ENCODE measurements at regions not wholly inside any gene's neighbourhood (a gene's known extent, or its start where the extent isn't known, plus 50 kb on each side); places are given as distances from the start of the nearest gene placed in this dataset.
"Not testable (repeated sequence)": the region's sequence is repeated elsewhere in the genome, so short reads cannot be mapped to it uniquely, and the experiment has no call there.

DNA sequence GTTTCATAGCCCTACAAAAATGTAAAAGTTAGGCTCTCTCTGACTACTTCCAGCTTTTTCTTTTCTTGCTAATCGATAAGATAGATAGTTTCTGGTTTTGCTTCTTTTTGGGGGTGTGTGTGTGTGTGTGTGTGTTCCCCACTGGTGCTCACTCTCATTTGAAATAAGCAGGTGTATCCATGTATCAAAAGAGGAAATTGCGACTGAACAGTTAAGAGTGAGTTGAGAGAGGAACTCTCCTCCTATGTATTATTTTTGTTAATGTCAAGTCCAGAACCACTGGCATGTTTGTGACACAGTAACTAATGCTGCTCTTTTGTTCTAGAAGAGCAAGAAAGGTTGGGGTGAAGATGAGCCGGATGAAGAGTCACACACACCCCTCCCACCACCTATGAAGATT lies 96.7 kb upstream of the UMPS start:
- DNase-seq = no peak

DNA sequence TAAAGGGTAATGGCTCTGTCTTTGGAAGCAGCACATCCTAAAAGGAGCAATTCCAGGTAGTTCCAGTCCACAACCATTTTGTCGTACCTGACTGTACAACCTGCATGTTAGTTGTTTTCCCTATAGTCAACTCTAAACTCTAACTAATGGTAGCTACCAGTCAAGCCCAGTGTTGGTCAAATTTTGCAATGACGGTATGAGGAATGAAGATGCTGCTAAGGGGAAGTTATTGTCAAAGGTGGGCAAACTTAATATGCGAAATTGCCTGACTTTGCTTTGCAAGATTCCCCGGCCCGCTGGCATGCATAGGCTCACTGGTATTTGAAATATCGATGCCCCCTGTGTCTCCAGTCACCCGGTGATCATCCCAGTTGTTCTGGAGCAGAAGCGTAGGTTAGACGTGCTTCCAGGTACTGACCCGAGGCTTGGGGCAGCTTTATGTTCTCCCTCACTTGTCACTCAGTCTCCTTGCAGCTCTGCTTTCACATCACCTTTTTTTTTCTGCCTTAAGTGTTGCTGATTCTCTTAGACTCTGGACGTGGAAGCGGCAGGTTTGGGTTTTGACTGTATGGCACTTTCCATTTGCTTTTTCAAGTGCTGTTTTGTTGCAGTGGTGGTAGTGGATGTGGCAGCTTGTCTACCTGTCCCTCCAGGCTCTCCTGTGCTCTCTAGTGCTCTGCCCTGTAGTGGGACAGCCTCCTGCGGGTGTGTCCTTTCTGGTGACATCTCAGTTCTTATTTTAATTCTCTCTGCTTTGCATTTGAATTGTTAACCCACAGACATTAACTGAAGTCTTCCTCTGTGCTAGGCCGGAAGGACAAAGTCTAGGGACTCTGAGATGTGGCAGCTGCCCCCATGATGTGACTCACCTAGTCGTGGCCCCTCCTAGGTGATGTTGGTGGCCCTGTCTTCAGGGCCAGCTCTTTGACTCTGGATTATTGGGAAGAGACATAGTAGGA lies 95.8 kb upstream of the UMPS start:
- DNase-seq = no peak

DNA sequence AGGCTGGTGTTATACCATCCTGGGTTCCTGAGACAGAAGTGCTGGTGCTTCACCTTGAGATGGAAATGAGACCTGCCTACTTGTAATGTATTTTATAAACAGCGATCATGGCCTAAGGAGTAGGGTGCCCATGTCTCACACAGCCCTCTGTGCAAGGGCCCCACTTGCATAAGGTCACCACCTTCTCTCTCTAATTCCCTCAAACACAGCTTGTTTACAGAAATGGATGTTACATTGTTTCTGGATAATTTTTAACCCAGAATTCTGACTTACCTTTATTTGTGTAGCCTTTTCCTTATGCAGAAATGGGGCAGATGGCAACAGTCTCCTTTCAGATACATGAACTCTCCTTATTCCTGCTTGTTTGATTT lies 95.1 kb upstream of the UMPS start:
- DNase-seq = no peak

DNA sequence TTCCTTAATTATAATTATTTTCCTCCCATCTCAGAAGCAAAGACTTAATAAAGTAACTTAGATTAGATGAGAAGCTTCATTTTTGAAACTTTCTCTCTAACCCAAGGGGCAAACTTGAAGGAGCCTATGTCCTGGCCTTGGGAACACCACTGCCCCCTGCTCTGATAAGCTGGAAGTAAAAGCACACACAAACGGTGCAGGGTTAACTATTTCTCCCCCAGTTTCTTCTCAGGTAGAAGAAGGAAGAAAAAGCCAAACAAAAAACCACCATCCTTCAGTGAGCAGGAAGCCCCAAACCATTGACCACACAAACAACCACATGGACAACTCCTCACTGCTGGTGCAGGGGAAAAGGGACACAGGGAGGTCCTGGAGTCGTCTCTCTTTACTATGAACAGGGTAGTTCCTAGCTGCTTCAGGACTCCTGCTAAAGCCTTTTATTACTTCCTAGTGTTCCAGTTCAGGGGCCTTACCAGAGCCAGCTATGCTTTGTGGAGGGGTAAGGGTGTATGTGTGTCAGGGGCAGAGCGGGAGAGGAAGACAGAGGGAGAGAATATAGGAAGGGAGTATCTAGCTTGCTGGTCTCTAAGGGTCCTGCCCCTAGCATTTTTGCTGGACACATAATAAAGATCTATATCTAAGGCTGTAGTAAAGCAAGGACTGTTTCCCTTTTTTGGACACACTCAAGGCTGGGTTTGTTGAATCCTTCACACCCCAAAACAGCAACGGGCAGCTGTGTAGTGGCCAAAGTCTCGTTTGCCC lies 94.0 kb upstream of the UMPS start:
- DNase-seq = no peak

DNA sequence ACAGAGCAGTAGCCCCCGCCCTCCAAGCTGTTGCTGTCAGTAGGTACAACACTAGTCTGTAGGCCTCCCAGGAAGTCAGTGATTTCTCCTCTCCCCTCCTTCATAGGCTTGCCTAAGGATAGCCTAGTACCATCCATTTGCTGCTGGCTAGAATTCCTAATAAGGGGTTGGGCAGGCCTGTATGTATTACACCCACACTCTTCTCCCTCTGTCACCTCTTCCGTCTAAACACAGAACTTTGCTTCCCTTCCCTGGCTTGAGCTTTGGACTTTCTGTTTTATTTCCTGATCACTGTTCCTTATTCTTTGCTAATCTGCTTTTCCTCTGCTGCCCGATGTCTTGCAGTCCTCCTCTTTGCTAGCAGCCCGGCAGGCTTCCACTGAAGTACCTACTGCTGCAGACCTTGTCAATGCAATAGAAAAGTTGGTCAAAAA lies 93.4 kb upstream of the UMPS start:
- DNase-seq = no peak

DNA sequence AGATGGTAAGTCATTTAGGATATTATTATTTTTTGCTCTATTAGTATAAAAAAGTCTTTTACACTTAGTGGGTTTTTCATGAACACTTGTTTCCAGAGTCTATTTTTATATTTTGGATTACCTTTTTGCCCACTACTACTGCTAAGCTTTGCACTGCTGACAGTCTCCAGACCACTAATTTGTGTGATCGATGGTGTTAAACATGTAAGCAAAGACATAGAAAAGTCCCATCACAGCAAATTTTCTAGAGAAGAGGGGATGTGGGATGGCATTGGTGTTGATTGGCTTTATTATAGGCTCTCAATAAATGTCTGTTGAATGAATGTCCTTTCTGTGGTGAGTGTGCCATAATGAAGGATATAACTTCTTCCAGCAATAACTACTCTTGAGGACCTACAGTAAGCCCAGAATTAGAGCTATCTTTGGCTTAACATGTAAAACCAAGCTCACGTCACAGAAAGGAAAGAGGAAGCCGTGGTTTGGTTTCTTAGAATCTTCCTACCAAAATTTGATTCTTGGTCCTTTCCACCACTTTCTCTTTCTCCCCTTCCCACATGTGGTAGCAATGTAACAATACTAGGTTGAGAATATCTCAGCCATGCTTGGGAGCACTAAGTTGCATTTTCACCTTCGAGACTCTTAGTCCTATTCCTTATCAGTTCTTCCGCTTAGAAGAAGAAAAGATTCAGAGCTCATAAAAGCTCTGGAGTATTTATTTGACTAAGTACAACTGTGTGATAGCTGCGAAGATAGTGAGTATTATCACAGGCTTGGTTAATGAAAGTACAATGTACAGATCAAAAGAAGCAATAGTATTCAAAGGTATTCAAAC lies 90.6 kb upstream of the UMPS start:
- DNase-seq = no peak

DNA sequence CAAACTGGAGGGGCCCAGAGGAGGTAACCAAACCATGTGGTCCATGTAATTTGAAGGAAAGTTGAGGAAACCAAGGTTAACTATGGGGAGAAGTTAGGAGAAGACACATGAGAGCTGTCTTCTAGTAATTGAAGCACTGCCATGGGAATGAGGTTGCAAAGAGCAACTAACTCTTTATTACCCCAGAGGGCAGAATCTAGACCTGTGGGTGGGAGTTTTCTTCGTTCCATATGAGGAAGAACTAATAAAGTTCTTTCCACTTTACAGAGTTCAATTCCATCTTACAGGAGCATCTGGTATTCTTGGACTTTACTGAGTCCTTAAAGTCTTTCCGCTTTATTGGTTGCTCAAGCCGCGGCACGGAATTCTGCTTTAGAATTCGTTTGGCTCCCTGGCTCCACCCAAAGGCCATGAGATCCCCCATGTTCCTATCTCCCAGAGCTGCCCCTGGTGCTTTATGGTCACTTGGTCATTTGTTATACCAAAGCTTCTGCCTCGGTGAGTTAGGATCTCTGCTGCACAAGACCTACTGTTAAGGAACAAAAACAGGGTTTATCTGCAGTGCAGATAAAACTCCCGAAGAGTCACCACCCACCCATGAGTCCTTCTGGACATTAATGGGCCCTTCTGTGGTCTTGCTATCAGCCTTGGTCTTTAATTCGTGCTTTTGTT lies 89.5 kb upstream of the UMPS start:
- no peak for DNase-seq

DNA sequence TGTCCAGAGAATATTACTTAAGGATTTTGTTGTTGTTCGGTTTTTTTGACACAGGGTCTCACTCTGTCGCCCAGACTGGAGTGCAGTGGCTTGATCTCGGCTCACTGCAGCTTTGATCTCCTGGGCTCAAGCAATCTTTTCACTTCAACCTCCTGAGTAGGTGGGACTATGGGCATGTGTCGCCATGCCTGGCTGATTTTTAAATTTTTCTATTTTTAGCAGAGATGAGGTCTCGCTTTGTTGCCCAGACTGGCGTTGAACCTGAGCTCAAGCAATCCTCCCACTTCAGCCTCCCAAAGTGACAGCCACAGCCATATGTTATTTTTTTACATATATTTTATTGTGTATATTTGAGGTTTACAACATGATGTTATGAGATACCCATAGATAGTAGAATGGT lies 86.8 kb upstream of the UMPS start:
- DNase-seq = no peak

DNA sequence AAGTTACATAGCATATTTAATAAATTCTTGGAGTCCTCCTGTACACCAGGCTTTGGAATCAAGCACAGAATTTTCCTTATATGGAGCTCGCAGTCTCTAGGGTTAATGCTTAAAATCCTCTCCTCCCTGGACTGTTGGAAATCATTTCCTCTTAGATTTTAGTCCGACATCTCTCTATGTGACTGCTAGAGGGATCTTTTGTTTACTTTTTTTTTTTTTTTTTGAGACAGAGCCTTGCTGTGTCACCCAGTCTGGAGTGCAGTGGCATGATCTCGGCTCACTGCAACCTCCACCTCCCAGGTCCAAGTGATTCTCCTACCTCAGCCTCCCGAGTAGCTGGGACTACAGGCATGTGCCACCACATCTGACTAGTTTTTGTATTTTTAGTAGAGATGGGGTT lies 84.1 kb upstream of the UMPS start:
- DNase-seq = not testable (repeated sequence)

DNA sequence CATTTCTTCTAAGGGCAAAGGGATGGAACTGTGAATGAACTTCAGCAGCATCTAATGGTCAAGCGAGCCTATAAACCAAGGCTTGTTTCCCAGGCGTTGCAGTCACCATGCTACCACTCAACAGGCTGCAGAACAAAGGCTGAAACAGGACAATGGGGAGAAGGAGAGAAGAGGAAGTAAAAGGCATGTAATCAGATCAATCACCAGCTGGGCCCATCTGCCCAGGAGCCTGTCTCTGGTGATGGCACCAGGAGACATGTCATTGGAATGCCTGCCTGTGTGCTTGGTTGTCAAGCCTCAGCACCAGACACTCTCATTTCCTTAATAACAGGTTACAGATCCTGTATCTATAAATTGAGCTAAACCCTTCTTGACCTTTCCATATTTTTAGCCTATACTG lies 81.7 kb upstream of the UMPS start:
- no peak for DNase-seq

DNA sequence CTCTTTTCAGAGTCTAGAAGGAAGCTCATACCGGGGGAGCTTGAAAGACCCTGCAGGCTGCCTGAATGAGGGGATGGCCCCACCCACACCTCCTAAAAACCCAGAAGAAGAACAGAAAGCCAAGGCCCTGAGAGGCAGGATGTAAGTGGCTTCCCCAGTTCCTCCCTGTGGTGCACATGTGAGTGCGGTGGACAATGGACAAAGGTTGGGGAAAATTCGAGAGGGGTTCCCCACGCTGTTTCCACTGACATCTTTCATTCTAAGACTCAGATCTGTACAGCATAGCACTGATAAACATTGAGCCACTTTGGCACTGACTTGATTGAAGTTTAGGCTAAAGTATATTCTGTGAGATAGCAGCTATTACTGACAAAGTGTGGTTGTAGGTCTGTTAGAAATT lies 79.5 kb upstream of the UMPS start:
- no peak for DNase-seq

DNA sequence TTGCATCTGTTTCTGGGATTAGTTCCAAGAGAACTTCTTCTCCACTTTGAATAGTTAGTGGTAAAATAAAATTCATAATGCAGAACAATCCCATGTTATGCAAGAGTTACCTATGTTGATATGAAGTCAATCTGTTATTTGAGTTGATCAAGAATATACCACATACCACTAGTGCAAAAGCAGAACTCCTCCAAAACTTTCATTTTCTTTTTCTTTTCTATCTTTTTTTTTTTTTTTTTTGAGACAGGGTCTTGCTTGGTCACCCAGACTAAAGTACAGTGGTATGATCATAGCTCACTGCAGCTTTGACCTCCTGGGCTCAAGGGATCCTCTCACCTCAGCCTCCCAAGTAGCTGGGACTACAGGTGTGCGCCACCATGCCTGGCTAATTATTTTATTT lies 78.8 kb upstream of the UMPS start:
- not testable (repeated sequence) for DNase-seq

DNA sequence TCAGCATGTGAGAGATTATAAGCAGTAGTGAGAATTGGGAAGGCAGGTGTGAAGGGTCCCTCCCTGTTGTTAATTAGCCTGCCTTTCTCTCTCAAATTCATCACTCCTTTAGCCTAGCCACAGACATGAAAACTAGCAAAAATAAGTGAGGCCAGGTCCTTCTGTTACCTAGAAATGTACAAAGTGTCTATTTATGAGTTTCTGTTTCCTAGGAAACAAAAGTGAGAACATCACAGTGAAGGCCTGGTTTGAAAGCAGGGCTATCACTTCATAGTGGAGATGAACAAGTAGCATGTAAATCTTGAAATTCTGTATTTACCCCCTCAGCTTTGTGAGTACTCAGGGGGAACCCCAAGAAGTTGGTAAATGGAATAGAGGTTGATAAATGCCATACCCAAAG lies 78.2 kb upstream of the UMPS start:
- no peak for DNase-seq

DNA sequence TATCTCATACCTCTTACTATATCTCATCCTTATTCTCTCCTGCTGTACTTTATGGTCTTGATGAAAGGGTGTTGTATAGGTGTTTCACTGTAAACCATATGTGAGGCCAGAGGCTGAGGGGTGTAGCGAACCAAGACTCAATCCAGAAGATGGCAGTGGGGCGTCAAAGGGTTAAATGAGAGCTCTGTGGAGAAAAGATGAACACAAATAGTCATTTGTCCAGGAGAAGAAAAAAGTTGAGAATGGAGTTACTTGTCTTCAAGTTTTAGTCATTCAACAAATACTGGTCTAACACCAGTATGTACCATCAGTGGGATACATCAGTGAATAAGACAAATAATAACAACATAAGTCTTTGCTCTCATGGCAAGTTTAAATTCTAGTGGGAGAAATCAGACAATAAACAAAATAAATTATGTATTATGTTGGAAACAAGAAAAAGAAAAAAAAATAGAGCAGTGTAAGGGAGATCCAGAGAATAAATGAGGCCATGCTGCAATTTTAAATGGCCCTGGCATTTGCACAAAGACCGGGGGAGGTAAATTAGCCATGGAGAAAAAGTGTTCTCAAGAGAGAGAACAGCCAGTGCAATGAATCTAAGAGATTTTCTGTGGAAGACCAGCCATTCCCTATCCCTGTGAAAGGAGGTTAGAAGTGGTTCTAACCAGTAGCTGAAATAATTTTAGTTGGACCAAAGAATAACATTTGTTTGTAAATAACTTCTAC lies 77.0 kb upstream of the UMPS start:
- DNase-seq = no peak

DNA sequence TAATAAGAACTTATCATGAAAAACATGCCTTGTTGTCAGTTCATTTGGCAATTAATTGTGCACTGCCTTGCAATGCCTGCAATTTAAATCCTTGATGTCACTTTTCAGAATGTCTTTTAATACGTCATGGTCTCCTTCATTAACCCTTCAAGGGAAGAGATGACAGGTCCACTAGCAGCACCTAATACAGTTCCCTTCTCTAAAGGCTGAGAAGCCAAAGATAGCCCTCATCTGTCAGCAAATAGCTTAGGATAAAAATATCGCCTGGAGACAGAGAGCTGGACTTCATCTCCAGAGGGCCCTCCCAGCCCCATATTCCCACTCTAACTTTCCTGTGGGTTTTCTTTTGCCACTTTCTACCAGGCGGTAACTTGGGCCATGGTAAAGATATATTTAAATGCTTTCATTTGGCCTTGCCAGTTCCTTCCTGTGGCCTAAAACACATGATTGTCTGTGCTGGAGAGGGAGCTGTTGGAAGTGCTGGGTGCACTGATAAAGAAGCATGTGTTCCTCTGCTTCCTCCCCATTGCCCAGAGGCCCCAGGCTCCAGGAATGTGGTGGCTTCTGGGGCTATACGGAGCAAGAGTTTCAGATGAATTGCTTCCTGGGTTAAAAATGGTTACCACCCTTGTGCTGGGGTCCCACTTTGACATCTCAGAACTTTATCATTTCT lies 76.3 kb upstream of the UMPS start:
- no peak for DNase-seq

DNA sequence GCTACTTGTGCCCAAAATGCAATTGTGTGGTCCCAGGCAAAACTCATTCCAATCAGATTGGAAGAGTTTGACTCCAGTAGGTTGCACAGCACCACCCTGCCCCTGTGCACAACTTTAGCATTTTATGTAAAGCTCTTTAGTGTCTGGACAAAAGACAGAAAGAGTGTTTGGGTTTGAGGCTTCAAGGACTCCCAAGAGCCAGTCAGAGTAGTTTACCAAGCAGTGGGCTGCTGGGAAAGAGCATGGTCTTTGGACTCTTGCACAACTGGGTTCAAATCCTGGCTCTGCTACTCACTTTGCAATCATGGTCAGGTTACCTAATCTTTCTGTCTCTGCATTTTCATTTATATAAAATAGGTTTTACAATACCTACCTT lies 75.8 kb upstream of the UMPS start:
- DNase-seq = no peak

DNA sequence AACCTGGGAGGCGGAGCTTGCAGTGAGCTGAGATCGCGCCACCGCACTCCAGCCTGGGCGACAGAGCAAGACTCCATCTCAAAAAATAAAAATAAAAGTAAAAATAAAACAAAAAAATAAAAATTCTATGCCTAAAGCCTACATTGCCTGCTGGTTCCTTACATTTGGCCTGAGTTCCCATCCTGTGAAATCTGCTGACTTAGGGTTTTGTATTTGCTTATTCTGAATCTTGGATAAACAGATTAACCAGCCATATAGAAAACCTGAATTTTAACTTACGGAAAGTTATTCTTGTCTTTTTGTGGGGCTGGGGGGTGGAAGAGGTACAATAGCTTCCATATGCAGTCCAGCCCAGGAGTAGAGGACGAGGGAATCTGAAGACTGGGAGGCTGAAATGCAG lies 73.7 kb upstream of the UMPS start:
- DNase-seq = no peak

DNA sequence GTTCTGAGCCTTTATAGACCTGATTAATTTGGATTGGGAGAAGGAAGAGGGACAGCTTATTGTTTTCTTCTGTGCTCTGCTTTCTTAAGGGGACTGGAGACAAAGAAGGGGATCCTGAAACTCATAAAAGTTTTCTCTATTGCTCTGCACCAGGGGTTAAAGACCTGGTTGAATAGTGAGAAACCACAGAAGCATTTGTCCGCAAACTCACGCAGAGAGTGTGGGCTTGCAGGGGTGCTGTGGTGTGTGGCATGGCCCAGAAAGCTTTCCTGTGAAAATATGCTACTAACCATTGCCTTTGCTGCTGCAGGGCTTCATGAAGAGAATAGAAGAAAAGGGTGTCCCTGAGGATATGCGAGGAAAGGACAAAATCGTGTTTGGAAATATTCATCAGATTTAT lies 73.1 kb upstream of the UMPS start:
- DNase-seq = no peak

DNA sequence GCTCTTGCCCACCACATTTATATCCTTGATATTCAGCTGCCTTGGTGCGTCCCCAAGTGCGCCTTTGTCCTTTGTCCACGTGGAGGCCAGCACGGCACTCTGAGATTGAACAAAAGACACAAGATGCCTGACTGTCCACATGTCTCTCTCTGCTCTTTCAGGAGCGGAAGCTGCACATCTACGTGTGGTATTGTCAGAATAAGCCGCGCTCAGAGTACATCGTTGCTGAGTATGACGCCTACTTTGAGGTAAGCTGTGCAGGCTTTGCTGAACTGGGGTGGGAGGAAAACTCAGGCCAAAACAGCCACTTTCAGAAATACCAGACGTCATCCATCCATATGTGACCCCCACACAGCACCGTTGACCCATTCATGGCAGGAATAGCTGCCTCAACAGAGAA lies 72.0 kb upstream of the UMPS start:
- no peak for DNase-seq

DNA sequence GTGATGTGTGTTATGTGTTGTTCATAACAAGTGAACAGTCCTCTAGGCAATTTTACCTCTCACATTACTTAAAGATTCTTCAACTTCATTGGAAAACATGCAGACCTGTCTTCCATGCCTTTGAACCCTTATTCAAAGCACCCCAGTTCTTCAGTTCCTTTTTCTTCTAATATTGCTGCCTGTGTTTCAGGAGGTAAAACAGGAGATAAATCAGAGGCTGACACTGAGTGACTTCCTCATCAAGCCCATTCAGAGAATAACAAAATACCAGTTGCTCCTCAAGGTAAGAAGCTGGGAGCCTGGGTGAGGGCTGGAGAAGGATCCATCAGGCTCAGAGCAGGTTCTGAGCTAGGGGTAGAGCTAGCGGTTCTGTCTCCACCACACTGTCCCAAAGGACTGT lies 71.1 kb upstream of the UMPS start:
- no peak for DNase-seq

DNA sequence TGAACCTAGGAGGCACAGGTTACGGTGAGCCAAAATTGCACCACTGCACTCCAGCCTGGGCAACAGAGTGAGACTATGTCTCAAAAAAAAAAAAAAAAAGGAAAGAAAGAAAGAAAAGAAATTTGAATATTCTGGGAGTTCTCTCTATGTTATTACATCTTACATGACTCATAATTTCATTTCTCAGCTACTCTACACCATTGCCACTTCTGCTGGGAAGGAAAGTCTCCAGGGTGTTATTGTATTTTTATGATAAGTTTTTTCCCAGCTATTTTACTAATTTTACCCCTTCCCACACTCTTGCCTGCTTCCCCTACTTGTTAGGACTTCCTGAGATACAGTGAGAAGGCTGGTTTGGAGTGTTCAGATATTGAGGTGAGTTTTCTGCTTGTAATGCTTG lies 69.7 kb upstream of the UMPS start:
- DNase-seq = no peak
